GM23338 (cell line): ENCODE measurements at regions not wholly inside any gene's neighbourhood (a gene's known extent, or its start where the extent isn't known, plus 50 kb on each side); places are given as distances from the start of the nearest gene placed in this dataset.

Source experiments
- EZH2 ChIP-seq: fragments of 200-600 bp; sonication (generic); IDR thresholded peaks from one replicate; pipeline ENCODE4 v1.8.0; 2017; ENCODE audit warnings: antibody characterized with exemption, mild to moderate bottlenecking, low read depth; ENCODE audit not compliant: unreplicated experiment
- EZH2phosphoT487 ChIP-seq: fragments of 200-600 bp; sonication (generic); IDR thresholded peaks from one replicate; pipeline ENCODE4 v1.8.1; 2018; ENCODE audit warnings: antibody characterized with exemption; ENCODE audit not compliant: unreplicated experiment
- POLR2AphosphoS5 ChIP-seq: IDR thresholded peaks from 2 replicates; pipeline ENCODE4 v1.6.1; 2016; ENCODE audit warnings: antibody characterized with exemption, low read depth
- TF ChIP-seq, protein P1 (sequence below), 2 experiments: fragments of 200-600 bp in 1 of 2; sonication (generic) in 1 of 2; conservative IDR thresholded peaks; 2 replicates each; pipeline versions ENCODE4 v1.5.1 to v1.6.1; 2016 to 2017; ENCODE audit warnings: antibody characterized with exemption in 2 of 2, low read depth in 2 of 2, mild to moderate bottlenecking in 2 of 2, moderate library complexity in 1 of 2
- TF ChIP-seq, protein P2 (sequence below): IDR thresholded peaks from one replicate; pipeline ENCODE4 v1.6.1; 2018; ENCODE audit warnings: antibody characterized with exemption; ENCODE audit not compliant: unreplicated experiment

DNA sequence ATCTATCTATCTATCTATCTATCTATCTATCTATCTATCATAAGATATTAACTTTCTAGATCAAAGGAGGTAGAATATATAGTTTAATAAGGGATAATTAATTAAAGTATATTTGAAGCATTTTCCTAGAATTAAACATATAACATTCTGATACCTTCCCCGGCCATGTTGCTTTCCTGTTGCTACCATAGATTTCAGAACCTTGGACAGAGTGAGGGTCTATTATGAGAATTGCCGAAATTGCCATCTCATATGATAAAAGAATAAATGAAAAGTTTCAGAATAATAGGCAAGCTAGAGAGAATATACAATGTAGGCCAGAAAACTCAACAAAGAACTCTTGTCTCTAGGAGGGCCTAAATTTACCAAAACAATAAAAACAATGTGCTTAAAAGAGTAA is 706.1 kb upstream of the TMPRSS15 start:
- TF ChIP-seq POLR2AphosphoS5 (no peak), EZH2 (no peak), EZH2phosphoT487 (no peak)
- TF ChIP-seq, protein P1, sequence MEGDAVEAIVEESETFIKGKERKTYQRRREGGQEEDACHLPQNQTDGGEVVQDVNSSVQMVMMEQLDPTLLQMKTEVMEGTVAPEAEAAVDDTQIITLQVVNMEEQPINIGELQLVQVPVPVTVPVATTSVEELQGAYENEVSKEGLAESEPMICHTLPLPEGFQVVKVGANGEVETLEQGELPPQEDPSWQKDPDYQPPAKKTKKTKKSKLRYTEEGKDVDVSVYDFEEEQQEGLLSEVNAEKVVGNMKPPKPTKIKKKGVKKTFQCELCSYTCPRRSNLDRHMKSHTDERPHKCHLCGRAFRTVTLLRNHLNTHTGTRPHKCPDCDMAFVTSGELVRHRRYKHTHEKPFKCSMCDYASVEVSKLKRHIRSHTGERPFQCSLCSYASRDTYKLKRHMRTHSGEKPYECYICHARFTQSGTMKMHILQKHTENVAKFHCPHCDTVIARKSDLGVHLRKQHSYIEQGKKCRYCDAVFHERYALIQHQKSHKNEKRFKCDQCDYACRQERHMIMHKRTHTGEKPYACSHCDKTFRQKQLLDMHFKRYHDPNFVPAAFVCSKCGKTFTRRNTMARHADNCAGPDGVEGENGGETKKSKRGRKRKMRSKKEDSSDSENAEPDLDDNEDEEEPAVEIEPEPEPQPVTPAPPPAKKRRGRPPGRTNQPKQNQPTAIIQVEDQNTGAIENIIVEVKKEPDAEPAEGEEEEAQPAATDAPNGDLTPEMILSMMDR (conservative IDR thresholded peaks at IDR 0.05; ENCODE audit: low read depth in 2 of 2), result no peak
- TF ChIP-seq, protein P2, sequence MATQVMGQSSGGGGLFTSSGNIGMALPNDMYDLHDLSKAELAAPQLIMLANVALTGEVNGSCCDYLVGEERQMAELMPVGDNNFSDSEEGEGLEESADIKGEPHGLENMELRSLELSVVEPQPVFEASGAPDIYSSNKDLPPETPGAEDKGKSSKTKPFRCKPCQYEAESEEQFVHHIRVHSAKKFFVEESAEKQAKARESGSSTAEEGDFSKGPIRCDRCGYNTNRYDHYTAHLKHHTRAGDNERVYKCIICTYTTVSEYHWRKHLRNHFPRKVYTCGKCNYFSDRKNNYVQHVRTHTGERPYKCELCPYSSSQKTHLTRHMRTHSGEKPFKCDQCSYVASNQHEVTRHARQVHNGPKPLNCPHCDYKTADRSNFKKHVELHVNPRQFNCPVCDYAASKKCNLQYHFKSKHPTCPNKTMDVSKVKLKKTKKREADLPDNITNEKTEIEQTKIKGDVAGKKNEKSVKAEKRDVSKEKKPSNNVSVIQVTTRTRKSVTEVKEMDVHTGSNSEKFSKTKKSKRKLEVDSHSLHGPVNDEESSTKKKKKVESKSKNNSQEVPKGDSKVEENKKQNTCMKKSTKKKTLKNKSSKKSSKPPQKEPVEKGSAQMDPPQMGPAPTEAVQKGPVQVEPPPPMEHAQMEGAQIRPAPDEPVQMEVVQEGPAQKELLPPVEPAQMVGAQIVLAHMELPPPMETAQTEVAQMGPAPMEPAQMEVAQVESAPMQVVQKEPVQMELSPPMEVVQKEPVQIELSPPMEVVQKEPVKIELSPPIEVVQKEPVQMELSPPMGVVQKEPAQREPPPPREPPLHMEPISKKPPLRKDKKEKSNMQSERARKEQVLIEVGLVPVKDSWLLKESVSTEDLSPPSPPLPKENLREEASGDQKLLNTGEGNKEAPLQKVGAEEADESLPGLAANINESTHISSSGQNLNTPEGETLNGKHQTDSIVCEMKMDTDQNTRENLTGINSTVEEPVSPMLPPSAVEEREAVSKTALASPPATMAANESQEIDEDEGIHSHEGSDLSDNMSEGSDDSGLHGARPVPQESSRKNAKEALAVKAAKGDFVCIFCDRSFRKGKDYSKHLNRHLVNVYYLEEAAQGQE, result peak; percentile 64
